Keratinocyte (primary cell): ENCODE measurements at regions not wholly inside any gene's neighbourhood (a gene's known extent, or its start where the extent isn't known, plus 50 kb on each side); places are given as distances from the start of the nearest gene placed in this dataset.

Source experiments
- DNase-seq: peaks from one replicate; pipeline ENCODE4 v3.0.0-alpha.2; 2011; ENCODE audit warnings: low read depth, missing footprints, low spot score
- FAIRE-seq: peaks from 2 replicates; lab custom pipeline; 2011; peaks lifted over from hg19 to GRCh38; lab: Jason Lieb, UNC
- H2AFZ ChIP-seq: 2 replicates; pipeline ENCODE4 v1.6.0; 2012; ENCODE audit warnings: low read length, control low read depth, inconsistent platforms; ENCODE audit not compliant: control insufficient read depth
- H3K27ac ChIP-seq: 2 replicates; pipeline ENCODE4 v1.5.1; 2011; ENCODE audit warnings: low read length; ENCODE audit not compliant: control insufficient read depth, insufficient read depth
- H3K27me3 ChIP-seq: 3 replicates; pipeline ENCODE4 v1.6.0; 2011; ENCODE audit warnings: low read length; ENCODE audit not compliant: control insufficient read depth, insufficient read depth; ENCODE audit errors: extremely low read depth
- H3K36me3 ChIP-seq, 2 experiments: 2 replicates in 1 of 2; 3 replicates in 1 of 2; pipeline ENCODE4 v1.5.1; 2011; ENCODE audit warnings: low read length in 2 of 2, mild to moderate bottlenecking in 1 of 2; ENCODE audit not compliant: control insufficient read depth in 2 of 2, insufficient read depth in 2 of 2; ENCODE audit errors: extremely low read depth in 1 of 2
- H3K4me1 ChIP-seq: 3 replicates; pipeline ENCODE4 v1.5.1; 2011; ENCODE audit warnings: low read length; ENCODE audit not compliant: control insufficient read depth, insufficient read depth; ENCODE audit errors: extremely low read depth
- H3K4me2 ChIP-seq: 3 replicates; pipeline ENCODE4 v1.6.0; 2011; ENCODE audit warnings: low read depth, low read length; ENCODE audit not compliant: control insufficient read depth, insufficient read depth; ENCODE audit errors: extremely low read depth
- H3K4me3 ChIP-seq, 3 experiments: fragments of 200-600 bp in 1 of 3; sonication (generic) in 1 of 3; 2 replicates in 2 of 3; 3 replicates in 1 of 3; pipeline ENCODE4 v1.5.1; 2011 to 2016; ENCODE audit warnings: low read length in 3 of 3, mild to moderate bottlenecking in 3 of 3, control low read depth in 2 of 3, inconsistent platforms in 1 of 3, low read depth in 1 of 3, mixed read lengths in 1 of 3, mixed run types in 1 of 3, moderate library complexity in 1 of 3; ENCODE audit not compliant: control insufficient read depth in 2 of 3, insufficient read depth in 2 of 3; ENCODE audit errors: extremely low read depth in 1 of 3
- H3K79me2 ChIP-seq: 2 replicates; pipeline ENCODE4 v1.6.0; 2012; ENCODE audit warnings: low read length; ENCODE audit not compliant: control insufficient read depth, insufficient read depth
- H3K9ac ChIP-seq: 3 replicates; pipeline ENCODE4 v1.6.0; 2011; ENCODE audit warnings: low read length; ENCODE audit not compliant: control insufficient read depth, insufficient read depth; ENCODE audit errors: extremely low read depth
- H3K9me1 ChIP-seq: 3 replicates; pipeline ENCODE4 v1.6.0; 2011; ENCODE audit warnings: low read length; ENCODE audit not compliant: control insufficient read depth, insufficient read depth; ENCODE audit errors: extremely low read depth
- H3K9me3 ChIP-seq: 2 replicates; pipeline ENCODE4 v1.5.1; 2012; ENCODE audit warnings: low read depth, low read length; ENCODE audit not compliant: control insufficient read depth
- H4K20me1 ChIP-seq: 3 replicates; pipeline ENCODE4 v1.6.0; 2011; ENCODE audit warnings: low read length; ENCODE audit not compliant: control insufficient read depth, insufficient read depth; ENCODE audit errors: extremely low read depth
- CTCF ChIP-seq, 3 experiments: IDR thresholded peaks in 1 of 3; conservative IDR thresholded peaks in 1 of 3; optimal IDR thresholded peaks in 1 of 3; 2 replicates in 2 of 3; 3 replicates in 1 of 3; pipeline versions ENCODE3 to v1.5.1; 2011; ENCODE audit warnings: low read length in 3 of 3, mild to moderate bottlenecking in 3 of 3, moderate library complexity in 2 of 3, control low read depth in 1 of 3, inconsistent platforms in 1 of 3; ENCODE audit not compliant: insufficient read depth in 2 of 3; ENCODE audit errors: extremely low read depth in 1 of 3
- EZH2 ChIP-seq: IDR thresholded peaks from one replicate; pipeline ENCODE4 v1.6.1; 2012; ENCODE audit warnings: inconsistent platforms, mild to moderate bottlenecking, low read length, moderate library complexity
- dilution Hi-C: fragments of 300-500 bp; cut with MboI; formaldehyde crosslinking; loops from one replicate; pipeline ENCODE4 v1.7.0; 2020; ENCODE audit warnings: low sequenced_read_pairs; ENCODE audit not compliant: extremely low pct_ligation_motif_present

GRCh38 chr1:73611681-73612080, 586.3 kb downstream of the LRRIQ3 start:
- no peak overlapping the region for H2AFZ ChIP-seq
- no peak for FAIRE-seq
- H3K27me3 ChIP-seq, result no peaks in the 10 kb centered on the region
- no peaks in the 10 kb centered on the region for H3K9me1 ChIP-seq
- H3K9me3 ChIP-seq, result no peaks in the 10 kb centered on the region
- H3K4me3 ChIP-seq, result no peak overlapping the region
- dilution Hi-C loops, result no loop called here
- no peak overlapping the region for H3K9ac ChIP-seq
- H4K20me1 ChIP-seq, result no peaks in the 10 kb centered on the region
- H3K36me3 ChIP-seq, result no peaks in the 10 kb centered on the region
- no peaks in the 10 kb centered on the region for H3K79me2 ChIP-seq
- no peak overlapping the region for H3K4me2 ChIP-seq
- H3K4me1 ChIP-seq, result no peaks in the 10 kb centered on the region
- H3K27ac ChIP-seq, result no peak overlapping the region
- TF ChIP-seq CTCF (optimal IDR thresholded peaks at IDR 0.05 in 1 of 3, IDR thresholded peaks at IDR 0.05 in 1 of 3, conservative IDR thresholded peaks at IDR 0.05 in 1 of 3; ENCODE audit: extremely low read depth in 1 of 3, insufficient read depth in 2 of 3, low read length in 3 of 3) (no peak), EZH2 (no peak)
- DNase-seq, result no peak

DNA sequence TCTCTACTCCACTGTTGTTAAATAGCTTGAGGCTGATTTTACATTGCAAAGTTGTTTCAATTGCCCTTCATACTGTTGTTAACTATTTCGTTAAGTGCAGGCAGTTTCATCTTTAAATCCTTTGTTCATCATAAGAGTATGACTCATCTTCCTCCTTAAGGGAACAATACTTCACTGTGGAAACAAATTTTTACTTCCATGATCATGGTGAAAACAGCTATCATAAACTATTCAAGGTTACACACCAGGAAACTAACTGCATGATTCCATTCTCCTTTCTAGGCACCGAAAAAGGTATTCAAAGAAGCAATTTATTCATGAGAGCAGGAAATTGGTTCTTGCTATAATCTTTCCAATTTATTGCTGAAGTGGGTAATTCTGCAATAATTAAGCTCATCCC, 593.2 kb downstream of the LRRIQ3 start:
- Histone ChIP-seq H3K9me3 (no peaks in the 10 kb centered on the region), H3K4me1 (no peaks in the 10 kb centered on the region), H4K20me1 (no peaks in the 10 kb centered on the region), H3K27me3 (no peaks in the 10 kb centered on the region), H3K36me3 (no peaks in the 10 kb centered on the region), H3K27ac (no peak overlapping the region), H3K9ac (no peak overlapping the region), H2AFZ (no peak overlapping the region), H3K79me2 (no peaks in the 10 kb centered on the region), H3K4me3 (no peak overlapping the region), H3K4me2 (no peak overlapping the region), H3K9me1 (no peaks in the 10 kb centered on the region)
- FAIRE-seq, result peak; percentile 67
- DNase-seq, result no peak
- dilution Hi-C loops, result no loop called here
- TF ChIP-seq EZH2 (no peak), CTCF (optimal IDR thresholded peaks at IDR 0.05 in 1 of 3, IDR thresholded peaks at IDR 0.05 in 1 of 3, conservative IDR thresholded peaks at IDR 0.05 in 1 of 3; ENCODE audit: extremely low read depth in 1 of 3, insufficient read depth in 2 of 3, low read length in 3 of 3) (no peak)
